Hematopoietic multipotent progenitor cell treated with erythropoietin and hydrocortisone succinate and interleukin-3 and kit ligand, for 8 days (in vitro differentiated cells): ENCODE measurements at regions not wholly inside any gene's neighbourhood (a gene's known extent, or its start where the extent isn't known, plus 50 kb on each side); places are given as distances from the start of the nearest gene placed in this dataset.

Experiments used
- DNase-seq: peaks from one replicate; pipeline ENCODE4 v3.0.0-alpha.2; 2015

- DNase-seq: no peak
Observed at GRCh38 chr5:4420681-4421080, 719.4 kb upstream of the ADAMTS16 start.

GRCh38 chr5:4422247-4422646, 717.9 kb upstream of the ADAMTS16 start:
- no peak for DNase-seq

- DNase-seq: no peak
Observed at GRCh38 chr5:4424895-4425294, 715.2 kb upstream of the ADAMTS16 start.

- DNase-seq: no peak
Observed at GRCh38 chr5:4440536-4440935, 699.6 kb upstream of the ADAMTS16 start.

- no peak for DNase-seq
Observed at GRCh38 chr5:4442221-4442620, 697.9 kb upstream of the ADAMTS16 start.

GRCh38 chr5:4447657-4448056, 692.5 kb upstream of the ADAMTS16 start:
- no peak for DNase-seq

GRCh38 chr5:4453655-4454054, 686.5 kb upstream of the ADAMTS16 start:
- no peak for DNase-seq

GRCh38 chr5:4479426-4479825, 660.7 kb upstream of the ADAMTS16 start:
- DNase-seq: no peak

- DNase-seq: no peak
Observed at GRCh38 chr5:4480528-4481349, 659.4 kb upstream of the ADAMTS16 start.

GRCh38 chr5:4487581-4487980, 652.5 kb upstream of the ADAMTS16 start:
- DNase-seq: no peak

GRCh38 chr5:4511996-4512656, 628.0 kb upstream of the ADAMTS16 start:
- DNase-seq: no peak

- DNase-seq: no peak
Observed at GRCh38 chr5:4513381-4513780, 626.7 kb upstream of the ADAMTS16 start.

GRCh38 chr5:4514067-4514648, 626.0 kb upstream of the ADAMTS16 start:
- no peak for DNase-seq

- DNase-seq: no peak
Observed at GRCh38 chr5:4518903-4519672, 621.0 kb upstream of the ADAMTS16 start.

- no peak for DNase-seq
Observed at GRCh38 chr5:4520559-4520958, 619.6 kb upstream of the ADAMTS16 start.

GRCh38 chr5:4523038-4523437, 617.1 kb upstream of the ADAMTS16 start:
- no peak for DNase-seq

- no peak for DNase-seq
Observed at GRCh38 chr5:4531756-4532704, 608.1 kb upstream of the ADAMTS16 start.

GRCh38 chr5:4532705-4533080, 607.4 kb upstream of the ADAMTS16 start:
- DNase-seq: no peak

GRCh38 chr5:4533457-4534105, 606.5 kb upstream of the ADAMTS16 start:
- no peak for DNase-seq

- DNase-seq: no peak
Observed at GRCh38 chr5:4537489-4537888, 602.6 kb upstream of the ADAMTS16 start.

GRCh38 chr5:4540375-4541173, 599.6 kb upstream of the ADAMTS16 start:
- DNase-seq: no peak
